Lung (tissue), 11 donors: ENCODE measurements at regions not wholly inside any gene's neighbourhood (a gene's known extent, or its start where the extent isn't known, plus 50 kb on each side); places are given as distances from the start of the nearest gene placed in this dataset.

Source experiments
- ATAC-seq: fragments of 200-7000 bp; cut with Tn5 transposase; one replicate; pipeline ENCODE4 v1.9.1; 2020; ENCODE audit warnings: moderate number of reproducible peaks; ENCODE audit not compliant: insufficient read depth, low FRiP score
- DNase-seq, 3 donors: peaks; one replicate each; pipeline ENCODE4 v3.0.0-alpha.2; 2013 to 2017
- H3K27ac ChIP-seq, 2 donors: one replicate each; pipeline ENCODE4 v1.5.1; 2013; ENCODE audit warnings: mild to moderate bottlenecking in 2 of 2, moderate library complexity in 2 of 2, control low read depth in 1 of 2, inconsistent platforms in 1 of 2, low read depth in 1 of 2, low read length in 1 of 2
- H3K27me3 ChIP-seq, 3 donors: one replicate each; pipeline ENCODE4 v1.5.1; 2013; ENCODE audit warnings: low read length in 2 of 3; ENCODE audit not compliant: control insufficient read depth in 3 of 3, insufficient read depth in 3 of 3
- H3K36me3 ChIP-seq, 4 donors: one replicate each; pipeline ENCODE4 v1.5.1; 2013; ENCODE audit warnings: low read length in 4 of 4, mild to moderate bottlenecking in 1 of 4, moderate library complexity in 1 of 4; ENCODE audit not compliant: control insufficient read depth in 4 of 4, insufficient read depth in 4 of 4
- H3K4me1 ChIP-seq, 5 donors: one replicate each; pipeline ENCODE4 v1.5.1; 2013; ENCODE audit warnings: low read length in 5 of 5, mild to moderate bottlenecking in 2 of 5, moderate library complexity in 1 of 5; ENCODE audit not compliant: control insufficient read depth in 5 of 5, insufficient read depth in 5 of 5
- H3K4me3 ChIP-seq: one replicate; pipeline ENCODE4 v1.5.1; 2013; ENCODE audit warnings: mild to moderate bottlenecking, control low read depth, moderate library complexity
- H3K9ac ChIP-seq, 2 donors: one replicate each; pipeline ENCODE4 v1.5.1; 2013; ENCODE audit warnings: low read length in 2 of 2, control low read depth in 1 of 2; ENCODE audit not compliant: insufficient read depth in 1 of 2
- H3K9me3 ChIP-seq, 4 donors: one replicate each; pipeline ENCODE4 v1.5.1; 2013; ENCODE audit warnings: low read length in 3 of 4, mild to moderate bottlenecking in 1 of 4, moderate library complexity in 1 of 4; ENCODE audit not compliant: control insufficient read depth in 4 of 4, insufficient read depth in 3 of 4
- CTCF ChIP-seq: IDR thresholded peaks from 2 replicates; pipeline ENCODE4 v1.5.1; 2012; ENCODE audit warnings: mild to moderate bottlenecking; ENCODE audit errors: control extremely low read depth, extremely low read depth
- WGBS, 2 donors: extraction: QIAGEN DNeasy Blood & Tissue Kit; methylation state at CpG; one replicate each; pipeline ENCODE4 v1.1.7; 2013; 5-methylcytosine and 5-hydroxymethylcytosine counted together
- donor health status: control.
- donor health status: control.
- donor health status: Bipolar disorder and iron deficiency.
- donor health status: healthy.
- donor health status: DM: yes; HTN: yes; CAD: no.

GRCh38 chr2:136715146-136715545 lies 50.2 kb upstream of the THSD7B start:
- WGBS, 2 donors = 92 to 97% methylated on average over 1 of the region's 1 CpG
- H3K4me1 ChIP-seq = no peaks in the 10 kb centered on the region
- ATAC-seq = no peak

GRCh38 chr2:136714452-136714951 lies 50.8 kb upstream of the THSD7B start:
- H3K27me3 ChIP-seq = no peaks in the 10 kb centered on the region
- no peaks in the 10 kb centered on the region for H3K9me3 ChIP-seq
- H3K36me3 ChIP-seq = no peaks in the 10 kb centered on the region
- no peak overlapping the region for H3K27ac ChIP-seq
- no peaks in the 10 kb centered on the region for H3K4me1 ChIP-seq
- 72 to 78% methylated on average over 2 of the region's 2 CpGs for WGBS, 2 donors
- TF ChIP-seq CTCF = no peak
- no peak overlapping the region for H3K9ac ChIP-seq
- H3K4me3 ChIP-seq = no peak overlapping the region
- ATAC-seq = no peak
- DNase-seq = no peak

More at GRCh38 chr2:136715146-136715545, 50.2 kb upstream of the THSD7B start:
- Histone ChIP-seq H3K36me3 (no peaks in the 10 kb centered on the region), H3K9ac (no peak overlapping the region), H3K27me3 (no peaks in the 10 kb centered on the region), H3K27ac (no peak overlapping the region), H3K4me3 (no peak overlapping the region), H3K9me3 (no peaks in the 10 kb centered on the region)
- DNase-seq = no peak
- no peak for TF ChIP-seq CTCF

DNA sequence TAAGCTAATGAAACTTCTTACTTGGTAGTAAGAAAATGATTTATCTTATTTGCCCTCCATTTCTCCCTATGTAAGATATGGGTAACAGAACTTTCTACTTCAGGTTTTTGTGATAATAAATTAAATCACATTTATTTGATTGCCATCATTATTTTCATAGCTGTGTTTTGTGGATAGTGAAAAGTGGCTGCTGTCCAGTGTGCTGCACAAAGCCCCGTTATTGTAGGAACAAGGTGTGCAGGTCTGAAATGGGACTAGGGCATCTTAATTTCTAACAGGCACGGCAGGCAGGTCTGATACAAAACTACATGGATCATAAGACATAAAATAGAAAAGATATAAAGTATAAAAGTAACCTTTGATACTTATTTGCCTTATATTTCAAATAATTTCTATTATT lies 51.6 kb upstream of the THSD7B start:
- H3K27ac ChIP-seq = no peak overlapping the region
- 39 to 53% methylated on average over 2 of the region's 2 CpGs for WGBS, 2 donors
- no peaks in the 10 kb centered on the region for H3K36me3 ChIP-seq
- no peaks in the 10 kb centered on the region for H3K4me1 ChIP-seq
- H3K27me3 ChIP-seq = no peaks in the 10 kb centered on the region
- no peaks in the 10 kb centered on the region for H3K9me3 ChIP-seq
- no peak overlapping the region for H3K9ac ChIP-seq
- DNase-seq = no peak
- no peak overlapping the region for H3K4me3 ChIP-seq
- TF ChIP-seq CTCF = no peak
- no peak for ATAC-seq

DNA sequence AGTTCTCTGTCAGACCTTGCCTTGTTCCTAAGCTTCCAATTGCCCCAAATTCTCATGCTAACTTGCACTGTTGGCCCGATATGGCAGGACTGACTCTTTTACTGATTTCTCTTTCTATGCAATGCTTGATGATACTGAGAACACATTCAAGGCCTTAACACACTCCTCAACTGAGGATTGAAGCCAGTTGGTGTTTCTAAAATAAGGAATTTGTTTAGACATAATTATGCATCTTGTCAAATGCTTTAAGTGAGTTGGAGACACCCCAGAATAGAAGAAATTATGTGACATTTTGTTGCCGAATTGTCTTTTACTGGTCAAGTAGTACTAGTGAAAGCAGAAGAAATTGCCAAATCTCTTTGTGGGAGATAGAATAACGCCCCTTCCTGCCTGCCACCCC lies 60.0 kb upstream of the THSD7B start:
- Histone ChIP-seq H3K9ac (no peak overlapping the region), H3K4me1 (no peaks in the 10 kb centered on the region), H3K27ac (no peak overlapping the region), H3K4me3 (no peak overlapping the region), H3K36me3 (no peaks in the 10 kb centered on the region), H3K9me3 (peaks cover 0 to 3% (median 0%) of the 10 kb centered on the region in 4 donors), H3K27me3 (no peaks in the 10 kb centered on the region)
- no peak for DNase-seq
- 80 to 81% methylated on average over 3 of the region's 3 CpGs for WGBS, 2 donors
- TF ChIP-seq CTCF = no peak
- ATAC-seq = no peak
